ENCODE measurements at regions not wholly inside any gene's neighbourhood (a gene's known extent, or its start where the extent isn't known, plus 50 kb on each side); places are given as distances from the start of the nearest gene placed in this dataset.

- TF ChIP-seq SUZ12 (IDR thresholded peaks at IDR 0.05; ENCODE audit: extremely low read depth, insufficient read depth, insufficient read length), result no peak
- TF ChIP-seq YY1 (IDR thresholded peaks at IDR 0.05; ENCODE audit: insufficient read depth, insufficient read length), result no peak
- TF ChIP-seq ZNF274 (IDR thresholded peaks at IDR 0.05; ENCODE audit: low read depth, low read length), result no peak
Measured at GRCh38 chr4:125992891-125993290, 678.1 kb downstream of the FAT4 start.
